K562 (cell line): ENCODE measurements at regions not wholly inside any gene's neighbourhood (a gene's known extent, or its start where the extent isn't known, plus 50 kb on each side); places are given as distances from the start of the nearest gene placed in this dataset.

Experiments used
- ATAC-seq: fragments of 200-7000 bp; cut with Tn5 transposase; 3 replicates; pipeline ENCODE4 v1.9.1; 2020; ENCODE audit warnings: moderate library complexity
- BruUV-seq: library from RNA; stranded (reverse); fragments of 400-500 nt; replicated peaks from 2 replicates; lab custom pipeline; 2021; lab: Mats Ljungman, UMichigan
- CTCF ChIA-PET: fragments of 300-600 bp; formaldehyde crosslinking; extraction: SDS; loops from one replicate; lab custom pipeline; 2021; ENCODE audit warnings: low intra/inter-chr PET ratio; lab: Yijun Ruan, JAX
- POLR2A ChIA-PET: fragments of 300-600, 350-650 bp; sonication (Branson Sonifier 250); formaldehyde crosslinking; extraction: SDS; loops from one replicate; lab custom pipeline; 2021; ENCODE audit warnings: antibody characterized with exemption, inconsistent platforms; lab: Yijun Ruan, JAX
- DNase-seq, 4 experiments: peaks; one replicate each; pipeline versions ENCODE4 v3.0.0 to v3.0.0-alpha.2; 2011 to 2018; ENCODE audit warnings: low spot score in 3 of 4, mixed read lengths in 3 of 4; ENCODE audit errors: extremely low read depth in 1 of 4
- FAIRE-seq: peaks from 2 replicates; lab custom pipeline; 2011; peaks lifted over from hg19 to GRCh38; lab: Jason Lieb, UNC
- H2AFZ ChIP-seq: 2 replicates; pipeline ENCODE4 v1.6.0; 2011; ENCODE audit warnings: low read depth, low read length, control low read depth, inconsistent platforms
- H3K27ac ChIP-seq: fragments of 200-600 bp; 3 replicates; pipeline ENCODE4 v1.8.0; 2011; ENCODE audit warnings: low read depth, mild to moderate bottlenecking, control low read depth, inconsistent platforms, low read length, moderate library complexity, mixed read lengths; ENCODE audit errors: extremely low read depth
- H3K27me3 ChIP-seq, 2 experiments: fragments of 300-600 bp in 1 of 2; 2 replicates in 1 of 2; 3 replicates in 1 of 2; pipeline versions ENCODE4 v1.6.0 to v1.8.0; 2011; ENCODE audit warnings: inconsistent platforms in 2 of 2, low read length in 2 of 2, mild to moderate bottlenecking in 1 of 2, mixed read lengths in 1 of 2, moderate library complexity in 1 of 2; ENCODE audit not compliant: control insufficient read depth in 2 of 2, insufficient read depth in 2 of 2
- H3K36me3 ChIP-seq: fragments of 300-600 bp; 3 replicates; pipeline ENCODE4 v1.8.0; 2011; ENCODE audit warnings: mild to moderate bottlenecking, low read length, inconsistent platforms; ENCODE audit not compliant: control insufficient read depth, insufficient read depth
- H3K4me1 ChIP-seq, 2 experiments: fragments of 200-600 bp in 1 of 2; replicated peaks in 1 of 2; 2 replicates in 1 of 2; 3 replicates in 1 of 2; pipeline versions ENCODE4 v1.5.1 to v1.8.0; 2011; ENCODE audit warnings: inconsistent platforms in 2 of 2, low read length in 2 of 2, mild to moderate bottlenecking in 1 of 2, mixed read lengths in 1 of 2, moderate library complexity in 1 of 2; ENCODE audit not compliant: control insufficient read depth in 2 of 2, insufficient read depth in 2 of 2
- H3K4me2 ChIP-seq: 2 replicates; pipeline ENCODE4 v1.6.1; 2011; ENCODE audit warnings: low read length, control low read depth, inconsistent platforms, mixed read lengths; ENCODE audit not compliant: insufficient read depth
- H3K4me3 ChIP-seq: fragments of 200-600 bp; sonication (generic), shearing (Covaris generic); 2 replicates; pipeline ENCODE4 v1.5.1; 2016; ENCODE audit warnings: control low read depth, inconsistent platforms
- H3K79me2 ChIP-seq: fragments of 200-600 bp; 3 replicates; pipeline ENCODE4 v1.8.0; 2011; ENCODE audit warnings: low read length, inconsistent platforms; ENCODE audit not compliant: control insufficient read depth, insufficient read depth
- H3K9ac ChIP-seq, 2 experiments: 2 replicates each; pipeline versions ENCODE4 v1.6.0 to v1.6.1; 2011; ENCODE audit warnings: low read depth in 2 of 2, low read length in 2 of 2, control low read depth in 1 of 2, inconsistent platforms in 1 of 2, mild to moderate bottlenecking in 1 of 2, mixed read lengths in 1 of 2; ENCODE audit not compliant: insufficient read depth in 1 of 2
- H3K9me1 ChIP-seq: one replicate; pipeline ENCODE4 v1.6.0; 2011; ENCODE audit warnings: inconsistent platforms, mild to moderate bottlenecking, low read length, moderate library complexity; ENCODE audit not compliant: control insufficient read depth, insufficient read depth
- H3K9me3 ChIP-seq: replicated peaks from 2 replicates; pipeline ENCODE4 v1.5.1; 2011; ENCODE audit warnings: low read depth, low read length, inconsistent platforms; ENCODE audit not compliant: control insufficient read depth, insufficient read depth
- H4K20me1 ChIP-seq: replicated peaks from 2 replicates; pipeline ENCODE4 v1.6.1; 2011; ENCODE audit warnings: low read length, inconsistent platforms, mixed read lengths; ENCODE audit not compliant: control insufficient read depth, insufficient read depth
- EHMT2 ChIP-seq: fragments of 450-650 bp; IDR thresholded peaks from 2 replicates; pipeline ENCODE4 v1.6.1; 2018; ENCODE audit warnings: antibody characterized with exemption
- FOXA3 ChIP-seq, 2 experiments: fragments of 450-650 bp in 1 of 2; sonication (generic) in 1 of 2; formaldehyde crosslinking; IDR thresholded peaks in 1 of 2; conservative IDR thresholded peaks in 1 of 2; 2 replicates each; pipeline versions ENCODE4 v1.4.0 to v1.8.0; 2020 to 2022; ENCODE audit warnings: mild to moderate bottlenecking in 2 of 2, missing genetic modification reagents in 1 of 2
- FOXK1 ChIP-seq: sonication (generic); formaldehyde crosslinking; IDR thresholded peaks from 2 replicates; pipeline ENCODE4 v1.8.0; 2022; ENCODE audit warnings: missing genetic modification reagents, mild to moderate bottlenecking, borderline replicate concordance
- L3MBTL2 ChIP-seq: fragments of 450-650 bp; IDR thresholded peaks from 2 replicates; pipeline ENCODE4 v1.6.1; 2016; ENCODE audit warnings: mild to moderate bottlenecking, moderate library complexity
- MTA2 ChIP-seq: fragments of 450-650 bp; IDR thresholded peaks from 2 replicates; pipeline ENCODE4 v1.6.1; 2016; ENCODE audit warnings: low read depth
- NBN ChIP-seq: fragments of 450-650 bp; IDR thresholded peaks from 2 replicates; pipeline ENCODE4 v1.6.1; 2016; ENCODE audit warnings: low read depth, mild to moderate bottlenecking
- RAD51 ChIP-seq: fragments of 450-650 bp; IDR thresholded peaks from 2 replicates; pipeline ENCODE4 v1.7.1; 2016; ENCODE audit warnings: low read depth, mild to moderate bottlenecking, borderline replicate concordance
- RFX5 ChIP-seq: IDR thresholded peaks from 2 replicates; pipeline ENCODE4 v1.6.1; 2011; ENCODE audit warnings: low read depth, mild to moderate bottlenecking, improper control_type of control experiment, low read length
- ZNF253 ChIP-seq: fragments of 250-450 bp; sonication (Bioruptor Pico); conservative IDR thresholded peaks from 2 replicates; pipeline ENCODE4 v1.6.1; 2021; ENCODE audit warnings: mild to moderate bottlenecking
- WGBS: fragments of 100-300 bp; shearing (Covaris generic); methylation state at CpG from one replicate; pipeline ENCODE4 v1.1.6; 2016; ENCODE audit warnings: low coverage, mixed read lengths; ENCODE audit not compliant: insufficient coverage; ENCODE audit errors: missing lambda C conversion rate; 5-methylcytosine and 5-hydroxymethylcytosine counted together
- in situ Hi-C: fragments of 300-500 bp; cut with MboI; formaldehyde crosslinking; loops from 4 replicates; pipeline ENCODE4 v1.15.0; 2018; ENCODE audit warnings: inconsistent platforms, mixed read lengths
- intact Hi-C: fragments of 100-400 bp; cut with micrococcal nuclease; formaldehyde crosslinking; loops from 2 replicates; pipeline ENCODE4 v1.14.2; 2022
- TF ChIP-seq, protein P1 (sequence below): fragments of 450-650 bp; formaldehyde crosslinking; IDR thresholded peaks from 2 replicates; pipeline ENCODE4 v1.4.0; 2020; ENCODE audit warnings: mild to moderate bottlenecking

DNA sequence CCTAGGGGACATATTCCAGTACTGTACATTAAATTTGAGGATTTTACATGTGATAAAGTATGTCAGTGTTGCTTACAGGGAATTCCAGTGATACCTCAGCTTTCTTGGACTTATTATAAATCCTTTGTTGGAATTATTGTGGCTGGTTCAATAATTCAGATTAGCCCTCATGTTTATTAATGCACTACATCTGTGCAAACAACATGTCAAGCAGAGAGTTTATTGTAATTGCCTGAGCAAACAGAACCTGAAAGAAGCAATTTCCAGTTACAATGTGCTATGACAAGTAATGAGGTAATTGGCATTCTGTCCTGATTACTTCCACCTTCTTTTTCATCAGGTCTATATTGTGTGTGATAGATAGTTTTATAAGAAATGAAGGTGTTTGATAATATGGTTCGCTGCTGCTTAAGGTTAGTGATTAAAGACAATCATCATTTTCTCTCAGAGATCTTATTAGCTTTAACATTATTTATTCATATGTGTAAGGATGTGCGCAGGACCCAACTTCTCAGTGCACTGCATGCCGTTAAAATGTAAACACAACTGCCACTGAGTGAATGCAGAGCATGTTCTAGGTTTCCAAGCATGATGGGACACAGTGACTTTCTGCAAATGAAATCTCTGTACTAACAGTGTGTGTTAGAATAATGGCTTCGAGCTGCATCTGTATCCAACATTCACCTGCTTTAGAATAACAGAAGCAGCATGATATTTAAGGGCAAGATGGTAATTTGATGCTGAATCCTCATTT lies 973.7 kb upstream of the POU3F3 start:
- Histone ChIP-seq H3K36me3 (no peaks in the 10 kb centered on the region), H3K27ac (no peak overlapping the region), H3K27me3 (no peaks in the 10 kb centered on the region), H3K9me1 (no peaks in the 10 kb centered on the region), H3K4me1 (no peaks in the 10 kb centered on the region), H3K9ac (no peak overlapping the region), H2AFZ (no peak overlapping the region), H3K4me3 (no peak overlapping the region), H3K4me2 (no peak overlapping the region), H3K79me2 (no peaks in the 10 kb centered on the region), H3K9me3 (no peaks in the 10 kb centered on the region), H4K20me1 (no peaks in the 10 kb centered on the region)
- POLR2A ChIA-PET, result no interaction called here
- no peak for TF ChIP-seq EHMT2
- no peak for TF ChIP-seq FOXK1 (CRISPR knock-in tag)
- no peak for TF ChIP-seq L3MBTL2
- TF ChIP-seq, protein P1, sequence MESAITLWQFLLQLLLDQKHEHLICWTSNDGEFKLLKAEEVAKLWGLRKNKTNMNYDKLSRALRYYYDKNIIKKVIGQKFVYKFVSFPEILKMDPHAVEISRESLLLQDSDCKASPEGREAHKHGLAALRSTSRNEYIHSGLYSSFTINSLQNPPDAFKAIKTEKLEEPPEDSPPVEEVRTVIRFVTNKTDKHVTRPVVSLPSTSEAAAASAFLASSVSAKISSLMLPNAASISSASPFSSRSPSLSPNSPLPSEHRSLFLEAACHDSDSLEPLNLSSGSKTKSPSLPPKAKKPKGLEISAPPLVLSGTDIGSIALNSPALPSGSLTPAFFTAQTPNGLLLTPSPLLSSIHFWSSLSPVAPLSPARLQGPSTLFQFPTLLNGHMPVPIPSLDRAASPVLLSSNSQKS (CRISPR knock-in tag), result no peak
- no peak for TF ChIP-seq FOXA3 (CRISPR knock-in tag; conservative IDR thresholded peaks at IDR 0.05 in 1 of 2, IDR thresholded peaks at IDR 0.05 in 1 of 2)
- TF ChIP-seq ZNF253 (CRISPR knock-in tag), result no peak
- TF ChIP-seq NBN, result no peak
- TF ChIP-seq RAD51, result no peak
- TF ChIP-seq MTA2, result no peak
- TF ChIP-seq RFX5, result no peak
- WGBS, result 2% methylated on average over 4 of the region's 4 CpGs
- in situ Hi-C loops (no loop called here), intact Hi-C loops (no loop called here)
- no peak for FAIRE-seq
- no peak for ATAC-seq
- no TSS peak for BruUV-seq
- no peak for DNase-seq
- CTCF ChIA-PET, result no interaction called here
